Activated CD4-positive, alpha-beta T cell treated with anti-CD3 and anti-CD28 coated beads, Interleukin-2, amount 10 ng/mL, durations not matched to agents 7 days and 5 days (primary cell): ENCODE measurements at regions not wholly inside any gene's neighbourhood (a gene's known extent, or its start where the extent isn't known, plus 50 kb on each side); places are given as distances from the start of the nearest gene placed in this dataset.

ENCODE experiments used
- CTCF ChIA-PET: fragments of 350-600 bp; sonication (Branson Sonifier 250); formaldehyde crosslinking; loops from one replicate; lab custom pipeline; 2021; ENCODE audit warnings: antibody characterized with exemption; lab: Charles Lee
- POLR2A ChIA-PET: fragments of 350-600 bp; sonication (Branson Sonifier 250); formaldehyde crosslinking; loops from one replicate; lab custom pipeline; 2021; ENCODE audit warnings: antibody characterized with exemption; lab: Charles Lee
- DNase-seq: peaks from one replicate; pipeline ENCODE4 v3.0.0-alpha.2; 2020
- H3K27ac Mint-ChIP-seq: one replicate; pipeline ENCODE4 v1.8.0; 2021; ENCODE audit warnings: mild to moderate bottlenecking, moderate library complexity, mixed read lengths
- H3K27me3 Mint-ChIP-seq: one replicate; pipeline ENCODE4 v1.8.0; 2021; ENCODE audit warnings: mixed read lengths
- H3K36me3 Mint-ChIP-seq: one replicate; pipeline ENCODE4 v1.8.0; 2021; ENCODE audit warnings: low read depth, mixed read lengths
- H3K4me1 Mint-ChIP-seq: one replicate; pipeline ENCODE4 v1.8.0; 2021; ENCODE audit warnings: mixed read lengths
- H3K4me3 Mint-ChIP-seq: one replicate; pipeline ENCODE4 v1.8.0; 2021; ENCODE audit warnings: mild to moderate bottlenecking, moderate library complexity, mixed read lengths
- H3K9me3 Mint-ChIP-seq: one replicate; pipeline ENCODE4 v1.8.0; 2021; ENCODE audit warnings: mixed read lengths

- peaks cover 10% of the 10 kb centered on the region for H3K4me1 Mint-ChIP-seq
- DNase-seq, result no peak
- H3K27me3 Mint-ChIP-seq, result no peaks in the 10 kb centered on the region
- no peaks in the 10 kb centered on the region for H3K36me3 Mint-ChIP-seq
- H3K9me3 Mint-ChIP-seq, result peaks cover 12% of the 10 kb centered on the region
- H3K4me3 Mint-ChIP-seq, result no peak overlapping the region
- ChIA-PET POLR2A (no interaction called here), CTCF (interaction anchor here (1.4 to 1.9 kb wide), 2 partner anchors 24 to 31 kb away, joined by 3 to 5 read pairs; no protein-coding TSS in a partner anchor)
- no peak overlapping the region for H3K27ac Mint-ChIP-seq
Observed at GRCh38 chr10:88157981-88158465, 294.6 kb downstream of the PTEN start.

- H3K9me3 Mint-ChIP-seq, result peaks cover 9% of the 10 kb centered on the region
- ChIA-PET CTCF (interaction anchor here (0.8 to 1.9 kb wide), 3 partner anchors 22 to 30 kb away, joined by 3 to 5 read pairs (median 3); no protein-coding TSS in a partner anchor), POLR2A (no interaction called here)
- no peak for DNase-seq
- H3K4me1 Mint-ChIP-seq, result peaks cover 6% of the 10 kb centered on the region
- H3K27me3 Mint-ChIP-seq, result no peaks in the 10 kb centered on the region
- H3K4me3 Mint-ChIP-seq, result no peak overlapping the region
- H3K27ac Mint-ChIP-seq, result no peak overlapping the region
- H3K36me3 Mint-ChIP-seq, result no peaks in the 10 kb centered on the region
Observed at GRCh38 chr10:88158526-88159122, 295.2 kb downstream of the PTEN start.

- H3K36me3 Mint-ChIP-seq, result no peaks in the 10 kb centered on the region
- no peak overlapping the region for H3K27ac Mint-ChIP-seq
- H3K9me3 Mint-ChIP-seq, result peaks cover 5% of the 10 kb centered on the region
- peaks cover 6% of the 10 kb centered on the region for H3K4me1 Mint-ChIP-seq
- ChIA-PET CTCF (interaction anchor here (0.8 to 1.9 kb wide), 2 partner anchors 21 to 23 kb away, joined by 3 to 5 read pairs; no protein-coding TSS in a partner anchor), POLR2A (no interaction called here)
- no peak for DNase-seq
- H3K27me3 Mint-ChIP-seq, result no peaks in the 10 kb centered on the region
- H3K4me3 Mint-ChIP-seq, result no peak overlapping the region
Observed at GRCh38 chr10:88159127-88159829, 295.9 kb downstream of the PTEN start.

GRCh38 chr10:88161070-88161469 lies 297.6 kb downstream of the PTEN start:
- DNase-seq, result no peak
- H3K9me3 Mint-ChIP-seq, result peaks cover 2% of the 10 kb centered on the region
- H3K36me3 Mint-ChIP-seq, result no peaks in the 10 kb centered on the region
- H3K4me1 Mint-ChIP-seq, result peaks cover 6% of the 10 kb centered on the region
- H3K4me3 Mint-ChIP-seq, result no peak overlapping the region
- H3K27ac Mint-ChIP-seq, result no peak overlapping the region
- no peaks in the 10 kb centered on the region for H3K27me3 Mint-ChIP-seq
- ChIA-PET POLR2A (no interaction called here), CTCF (interaction anchor here (1.2 kb wide), 1 partner anchor 8 kb away, joined by 3 read pairs; no protein-coding TSS in a partner anchor)

- Mint-ChIP-seq H3K36me3 (no peaks in the 10 kb centered on the region), H3K9me3 (peaks cover 2% of the 10 kb centered on the region), H3K4me3 (no peak overlapping the region), H3K27ac (no peak overlapping the region), H3K4me1 (peaks cover 6% of the 10 kb centered on the region), H3K27me3 (no peaks in the 10 kb centered on the region)
- ChIA-PET CTCF (interaction anchor here (1.2 kb wide), 1 partner anchor 9 kb away, joined by 3 read pairs; no protein-coding TSS in a partner anchor), POLR2A (interaction anchor here (0.6 kb wide), 1 partner anchor 291 kb away, joined by 3 read pairs; no protein-coding TSS in a partner anchor)
- no peak for DNase-seq
Observed at GRCh38 chr10:88161756-88162155, 298.3 kb downstream of the PTEN start.

- no peak for DNase-seq
- H3K4me3 Mint-ChIP-seq, result no peak overlapping the region
- H3K4me1 Mint-ChIP-seq, result peaks cover 6% of the 10 kb centered on the region
- H3K27me3 Mint-ChIP-seq, result no peaks in the 10 kb centered on the region
- H3K36me3 Mint-ChIP-seq, result no peaks in the 10 kb centered on the region
- H3K27ac Mint-ChIP-seq, result no peak overlapping the region
- CTCF ChIA-PET, result interaction anchor here (0.9 to 1.2 kb wide), 2 partner anchors 23 to 24 kb away, joined by 3 to 4 read pairs; no protein-coding TSS in a partner anchor
- peaks cover 2% of the 10 kb centered on the region for H3K9me3 Mint-ChIP-seq
- POLR2A ChIA-PET, result no interaction called here
Observed at GRCh38 chr10:88162852-88163251, 299.4 kb downstream of the PTEN start.

- no peak overlapping the region for H3K4me3 Mint-ChIP-seq
- ChIA-PET CTCF (interaction anchor here (1.2 kb wide), 1 partner anchor 24 kb away, joined by 3 read pairs; no protein-coding TSS in a partner anchor), POLR2A (no interaction called here)
- no peaks in the 10 kb centered on the region for H3K27me3 Mint-ChIP-seq
- H3K27ac Mint-ChIP-seq, result no peak overlapping the region
- peaks cover 1% of the 10 kb centered on the region for H3K36me3 Mint-ChIP-seq
- peaks cover 7% of the 10 kb centered on the region for H3K9me3 Mint-ChIP-seq
- DNase-seq, result no peak
- H3K4me1 Mint-ChIP-seq, result peaks cover 2% of the 10 kb centered on the region
Observed at GRCh38 chr10:88163572-88163971, 300.1 kb downstream of the PTEN start.

- POLR2A ChIA-PET, result no interaction called here
- no peaks in the 10 kb centered on the region for H3K27me3 Mint-ChIP-seq
- CTCF ChIA-PET, result no interaction called here
- peaks cover 7% of the 10 kb centered on the region for H3K36me3 Mint-ChIP-seq
- peaks cover 3% of the 10 kb centered on the region for H3K4me1 Mint-ChIP-seq
- H3K9me3 Mint-ChIP-seq, result peaks cover 14% of the 10 kb centered on the region
- no peak overlapping the region for H3K27ac Mint-ChIP-seq
- H3K4me3 Mint-ChIP-seq, result no peak overlapping the region
- no peak for DNase-seq
Observed at GRCh38 chr10:88164471-88164870, 301.0 kb downstream of the PTEN start.

GRCh38 chr10:88165849-88166271 lies 302.4 kb downstream of the PTEN start:
- no peak for DNase-seq
- Mint-ChIP-seq H3K4me3 (no peak overlapping the region), H3K27me3 (no peaks in the 10 kb centered on the region), H3K36me3 (peaks cover 13% of the 10 kb centered on the region), H3K4me1 (peaks cover 16% of the 10 kb centered on the region), H3K27ac (no peak overlapping the region), H3K9me3 (peaks cover 21% of the 10 kb centered on the region)
- ChIA-PET CTCF (no interaction called here), POLR2A (no interaction called here)

- DNase-seq, result no peak
- no peak overlapping the region for H3K27ac Mint-ChIP-seq
- peaks cover 19% of the 10 kb centered on the region for H3K9me3 Mint-ChIP-seq
- H3K4me3 Mint-ChIP-seq, result no peak overlapping the region
- ChIA-PET POLR2A (no interaction called here), CTCF (interaction anchor here (1.7 kb wide), 1 partner anchor 13 kb away, joined by 3 read pairs; no protein-coding TSS in a partner anchor)
- H3K4me1 Mint-ChIP-seq, result peaks cover 28% of the 10 kb centered on the region
- peaks cover 2% of the 10 kb centered on the region for H3K27me3 Mint-ChIP-seq
- H3K36me3 Mint-ChIP-seq, result peaks cover 14% of the 10 kb centered on the region
Observed at GRCh38 chr10:88168171-88169036, 305.0 kb downstream of the PTEN start.

- Mint-ChIP-seq H3K4me1 (peaks cover 28% of the 10 kb centered on the region), H3K4me3 (no peak overlapping the region), H3K9me3 (peaks cover 19% of the 10 kb centered on the region), H3K27ac (no peak overlapping the region), H3K36me3 (peaks cover 14% of the 10 kb centered on the region), H3K27me3 (peaks cover 2% of the 10 kb centered on the region)
- POLR2A ChIA-PET, result no interaction called here
- CTCF ChIA-PET, result interaction anchor here (1.7 kb wide), 1 partner anchor 12 kb away, joined by 3 read pairs; no protein-coding TSS in a partner anchor
- DNase-seq, result no peak
Observed at GRCh38 chr10:88169037-88169319, 305.6 kb downstream of the PTEN start.

GRCh38 chr10:88170628-88171027 lies 307.2 kb downstream of the PTEN start:
- Mint-ChIP-seq H3K4me3 (no peak overlapping the region), H3K27me3 (peaks cover 11% of the 10 kb centered on the region), H3K9me3 (peaks cover 29% of the 10 kb centered on the region), H3K27ac (no peak overlapping the region), H3K4me1 (peaks cover 28% of the 10 kb centered on the region), H3K36me3 (peaks cover 27% of the 10 kb centered on the region)
- ChIA-PET POLR2A (no interaction called here), CTCF (interaction anchor here (0.9 to 1.1 kb wide), 2 partner anchors 18 kb away, joined by 3 to 4 read pairs; no protein-coding TSS in a partner anchor)
- no peak for DNase-seq
